SK-N-MC (cell line): ENCODE measurements at regions not wholly inside any gene's neighbourhood (a gene's known extent, or its start where the extent isn't known, plus 50 kb on each side); places are given as distances from the start of the nearest gene placed in this dataset.

Experiments used
- EZH2 ChIP-seq: fragments of 200-600 bp; sonication (generic); IDR thresholded peaks from one replicate; pipeline ENCODE4 v1.6.1; 2017; ENCODE audit warnings: antibody characterized with exemption
- POLR2AphosphoS5 ChIP-seq: IDR thresholded peaks from 2 replicates; pipeline ENCODE4 v1.6.1; 2012; ENCODE audit warnings: mild to moderate bottlenecking, low read depth, low read length, borderline replicate concordance

- TF ChIP-seq EZH2 (no peak), POLR2AphosphoS5 (no peak)
These were observed 573.3 kb upstream of the MAN1A1 start for GRCh38 chr6:119922814-119923213.
